HL-60 (cell line): ENCODE measurements at regions not wholly inside any gene's neighbourhood (a gene's known extent, or its start where the extent isn't known, plus 50 kb on each side); places are given as distances from the start of the nearest gene placed in this dataset.

Source experiments
- DNase-seq, 2 experiments: peaks; one replicate each; pipeline ENCODE4 v3.0.0-alpha.2; 2010 to 2020; ENCODE audit warnings: low read depth in 1 of 2, low spot score in 1 of 2
- H3K27ac ChIP-seq: fragments of 250-450 bp; sonication (Bioruptor Pico); replicated peaks from 2 replicates; pipeline ENCODE4 v1.5.1; 2020; ENCODE audit warnings: mild to moderate bottlenecking, moderate library complexity
- H3K27me3 ChIP-seq: fragments of 250-450 bp; sonication (Bioruptor Pico); 2 replicates; pipeline ENCODE4 v1.5.1; 2021; ENCODE audit warnings: mild to moderate bottlenecking, moderate library complexity; ENCODE audit not compliant: insufficient read depth, poor library complexity, severe bottlenecking
- H3K4me3 ChIP-seq: replicated peaks from 2 replicates; pipeline ENCODE4 v1.5.1; 2011; ENCODE audit warnings: mild to moderate bottlenecking, control low read depth, low read length; ENCODE audit not compliant: insufficient read depth
- CTCF ChIP-seq: IDR thresholded peaks from one replicate; pipeline ENCODE4 v1.5.1; 2011; ENCODE audit warnings: low read length, control low read depth, inconsistent platforms; ENCODE audit not compliant: insufficient read depth
- GABPA ChIP-seq: IDR thresholded peaks from 2 replicates; pipeline ENCODE4 v1.6.1; 2012; ENCODE audit warnings: low read depth
- POLR2AphosphoS5 ChIP-seq: IDR thresholded peaks from 2 replicates; pipeline ENCODE4 v1.6.1; 2012; ENCODE audit warnings: low read depth
- REST ChIP-seq: IDR thresholded peaks from 2 replicates; pipeline ENCODE4 v1.6.1; 2012; ENCODE audit warnings: low read depth; ENCODE audit not compliant: insufficient replicate concordance
- SPI1 ChIP-seq: IDR thresholded peaks from 2 replicates; pipeline ENCODE4 v1.6.1; 2012; ENCODE audit warnings: low read depth, mild to moderate bottlenecking, borderline replicate concordance

DNA sequence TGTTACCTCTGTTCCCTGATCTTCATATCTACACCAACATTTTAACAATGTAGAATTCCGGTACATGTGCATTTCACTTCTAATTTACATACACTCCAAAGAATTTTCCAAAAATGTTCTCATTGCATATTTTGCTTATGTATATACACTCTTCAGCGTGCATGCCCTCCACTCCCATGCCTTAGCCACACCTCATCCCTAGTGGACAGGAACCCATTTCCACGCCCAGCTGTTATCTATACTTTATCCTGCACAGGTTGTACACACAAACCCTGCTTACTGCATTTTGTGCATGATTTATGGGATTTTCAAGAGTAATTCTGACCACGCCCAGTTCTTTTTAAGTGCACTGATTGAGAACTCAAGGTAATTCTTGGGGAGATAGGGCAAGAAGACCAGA, 102.4 kb downstream of the TFAP2C start:
- TF ChIP-seq SPI1, result no peak
- no peak for TF ChIP-seq POLR2AphosphoS5
- TF ChIP-seq GABPA, result no peak
- no peak for TF ChIP-seq REST
- no peak for TF ChIP-seq CTCF
- no peak overlapping the region for H3K27ac ChIP-seq

DNA sequence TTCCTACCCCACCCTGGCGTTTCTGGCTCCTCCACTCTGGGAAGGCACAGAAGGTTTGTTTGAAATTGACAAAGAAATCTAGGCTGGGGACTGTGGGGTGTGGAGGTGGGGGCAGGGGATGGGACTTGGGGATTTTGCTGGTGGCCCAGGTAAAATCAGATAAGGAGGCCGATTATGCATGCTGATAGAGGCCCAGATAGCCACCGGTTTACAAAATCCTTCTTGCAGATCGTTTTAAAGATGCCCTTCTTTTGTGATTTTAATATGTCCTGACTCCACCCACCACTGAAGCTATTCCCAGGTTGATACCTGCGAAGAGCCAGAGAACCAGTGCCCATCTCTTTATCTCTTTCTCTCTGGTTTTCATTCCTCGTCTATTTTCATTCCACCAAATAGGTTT, 104.9 kb downstream of the TFAP2C start:
- Histone ChIP-seq H3K4me3 (no peak overlapping the region), H3K27ac (no peak overlapping the region), H3K27me3 (peaks cover 7% of the 10 kb centered on the region)
- no peak for DNase-seq
- TF ChIP-seq SPI1 (no peak), POLR2AphosphoS5 (no peak), REST (no peak), GABPA (no peak), CTCF (no peak)

More for the DNA sequence above, 102.4 kb downstream of the TFAP2C start:
- H3K4me3 ChIP-seq, result no peak overlapping the region
- peaks cover 5% of the 10 kb centered on the region for H3K27me3 ChIP-seq
- no peak for DNase-seq

DNA sequence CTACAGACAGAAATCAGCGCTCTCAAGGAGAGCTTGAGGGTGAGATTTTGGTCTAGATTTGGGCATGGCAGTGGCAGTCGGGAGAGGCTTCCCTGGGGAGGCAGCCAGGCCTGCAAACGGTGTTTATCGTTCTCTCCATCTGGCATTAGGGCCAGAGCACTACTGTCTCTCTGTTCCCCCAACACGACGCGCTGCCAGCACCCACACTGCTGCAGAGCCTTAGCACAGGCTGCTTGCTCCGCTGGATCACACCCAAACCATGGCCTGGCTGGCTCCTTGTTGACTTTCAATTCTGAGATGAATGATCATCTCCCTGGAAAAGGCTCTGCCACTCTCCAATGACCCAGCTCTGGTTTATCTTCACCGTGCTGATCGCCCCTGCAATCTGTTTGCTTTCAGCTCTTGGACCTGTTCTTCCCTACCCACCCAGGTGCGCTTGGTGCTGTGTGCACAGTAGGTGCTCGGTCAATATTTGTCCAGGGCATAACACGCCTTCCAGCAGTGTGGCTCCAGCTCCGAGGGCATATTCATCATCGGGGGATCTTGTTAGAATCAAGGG, 106.1 kb downstream of the TFAP2C start:
- Histone ChIP-seq H3K4me3 (no peak overlapping the region), H3K27me3 (peaks cover 9% of the 10 kb centered on the region), H3K27ac (no peak overlapping the region)
- TF ChIP-seq REST (no peak), CTCF (no peak), POLR2AphosphoS5 (no peak), SPI1 (no peak), GABPA (no peak)
- no peak for DNase-seq
